ENCODE measurements at regions not wholly inside any gene's neighbourhood (a gene's known extent, or its start where the extent isn't known, plus 50 kb on each side); places are given as distances from the start of the nearest gene placed in this dataset.

DNA sequence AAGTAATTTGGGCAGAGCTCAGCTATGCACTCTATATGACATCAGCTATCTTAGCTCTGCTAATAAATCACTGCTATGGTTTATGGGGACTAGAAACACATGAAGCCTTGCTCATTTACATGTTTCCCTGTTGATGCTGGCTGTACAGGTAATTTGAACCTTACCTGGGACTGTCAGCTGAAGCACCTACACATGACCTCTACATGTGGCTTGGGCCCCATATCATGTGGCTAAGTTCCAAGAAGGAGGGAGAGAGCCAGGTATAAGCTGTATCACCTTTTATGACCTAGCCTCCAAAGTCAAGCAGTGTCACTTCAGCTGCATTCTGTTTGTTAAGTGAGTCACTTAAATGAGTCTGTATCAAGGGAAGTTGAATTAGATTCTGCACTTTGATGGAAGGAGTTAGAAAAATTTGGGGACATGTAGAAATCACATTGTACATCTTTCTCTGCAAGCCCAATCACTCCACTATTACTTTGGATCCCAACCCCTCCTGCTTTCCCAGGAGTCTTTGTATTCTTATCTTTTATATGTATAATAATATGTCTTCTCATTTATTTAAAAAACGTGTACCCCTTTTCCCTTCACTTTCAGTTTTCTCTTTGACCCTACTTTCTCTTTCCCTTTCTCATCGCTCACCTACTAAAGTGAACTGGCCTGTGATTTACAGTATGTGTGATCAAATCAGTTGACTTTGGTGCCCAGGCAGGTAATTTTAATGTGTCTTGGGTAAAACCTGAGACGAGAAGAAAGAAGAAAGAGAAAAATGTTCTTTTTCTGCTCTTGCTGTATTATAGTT is 53.4 kb upstream of the PRKACB start:
- no peaks in the 10 kb centered on the region for H3K27me3 ChIP-seq
- no peak overlapping the region for H3K27ac ChIP-seq
- TF ChIP-seq POLR2A (IDR thresholded peaks at IDR 0.05) (no peak), POLR2AphosphoS5 (IDR thresholded peaks at IDR 0.05; ENCODE audit: insufficient read depth in 1 of 2, low read depth in 1 of 2) (no peak)
- TF ChIP-seq, protein P1, sequence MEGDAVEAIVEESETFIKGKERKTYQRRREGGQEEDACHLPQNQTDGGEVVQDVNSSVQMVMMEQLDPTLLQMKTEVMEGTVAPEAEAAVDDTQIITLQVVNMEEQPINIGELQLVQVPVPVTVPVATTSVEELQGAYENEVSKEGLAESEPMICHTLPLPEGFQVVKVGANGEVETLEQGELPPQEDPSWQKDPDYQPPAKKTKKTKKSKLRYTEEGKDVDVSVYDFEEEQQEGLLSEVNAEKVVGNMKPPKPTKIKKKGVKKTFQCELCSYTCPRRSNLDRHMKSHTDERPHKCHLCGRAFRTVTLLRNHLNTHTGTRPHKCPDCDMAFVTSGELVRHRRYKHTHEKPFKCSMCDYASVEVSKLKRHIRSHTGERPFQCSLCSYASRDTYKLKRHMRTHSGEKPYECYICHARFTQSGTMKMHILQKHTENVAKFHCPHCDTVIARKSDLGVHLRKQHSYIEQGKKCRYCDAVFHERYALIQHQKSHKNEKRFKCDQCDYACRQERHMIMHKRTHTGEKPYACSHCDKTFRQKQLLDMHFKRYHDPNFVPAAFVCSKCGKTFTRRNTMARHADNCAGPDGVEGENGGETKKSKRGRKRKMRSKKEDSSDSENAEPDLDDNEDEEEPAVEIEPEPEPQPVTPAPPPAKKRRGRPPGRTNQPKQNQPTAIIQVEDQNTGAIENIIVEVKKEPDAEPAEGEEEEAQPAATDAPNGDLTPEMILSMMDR (IDR thresholded peaks at IDR 0.05): no peak
- intact Hi-C loops (cut with DNase I): no loop called here
- no peaks in the 10 kb centered on the region for H3K36me3 ChIP-seq
- H3K9me3 ChIP-seq: no peaks in the 10 kb centered on the region
- no peak overlapping the region for H3K4me3 ChIP-seq
- H3K4me1 ChIP-seq: no peaks in the 10 kb centered on the region
- DNase-seq (ENCODE audit: extremely low spot score in 2 of 2): no peak

- H3K27ac ChIP-seq: no peak overlapping the region
- no peak overlapping the region for H3K4me3 ChIP-seq
- H3K4me1 ChIP-seq: no peaks in the 10 kb centered on the region
- H3K36me3 ChIP-seq: no peaks in the 10 kb centered on the region
- no peaks in the 10 kb centered on the region for H3K27me3 ChIP-seq
- no peak for DNase-seq (ENCODE audit: extremely low spot score in 2 of 2)
- TF ChIP-seq POLR2A (IDR thresholded peaks at IDR 0.05) (no peak), POLR2AphosphoS5 (IDR thresholded peaks at IDR 0.05; ENCODE audit: insufficient read depth in 1 of 2, low read depth in 1 of 2) (no peak)
- TF ChIP-seq, protein P1 (IDR thresholded peaks at IDR 0.05): no peak
- no peaks in the 10 kb centered on the region for H3K9me3 ChIP-seq
- intact Hi-C loops (cut with DNase I): no loop called here
Observed at GRCh38 chr1:84089867-84090266, 54.2 kb upstream of the PRKACB start.

DNA sequence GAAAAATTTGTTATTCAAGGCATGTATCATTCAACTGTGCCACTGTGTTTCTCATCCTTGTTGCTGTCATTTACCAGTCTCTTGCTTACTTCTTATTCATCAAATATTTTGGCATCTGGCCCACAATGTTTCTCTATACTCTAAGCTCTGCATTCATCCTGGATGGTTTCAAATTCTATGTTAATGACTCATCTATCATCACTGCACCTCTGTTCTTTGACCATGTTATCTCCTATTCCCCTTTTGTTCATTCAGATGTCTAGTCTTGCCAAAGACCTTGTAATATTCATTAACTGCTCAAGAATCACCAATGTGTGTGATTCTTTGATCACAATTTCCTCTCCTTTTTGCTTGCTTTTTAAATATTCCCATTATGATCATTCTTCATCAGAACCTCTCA is 54.6 kb upstream of the PRKACB start:
- H3K36me3 ChIP-seq: no peaks in the 10 kb centered on the region
- no peak for DNase-seq (ENCODE audit: extremely low spot score in 2 of 2)
- no peaks in the 10 kb centered on the region for H3K27me3 ChIP-seq
- H3K4me3 ChIP-seq: no peak overlapping the region
- intact Hi-C loops (cut with DNase I): no loop called here
- no peaks in the 10 kb centered on the region for H3K9me3 ChIP-seq
- H3K4me1 ChIP-seq: no peaks in the 10 kb centered on the region
- TF ChIP-seq POLR2AphosphoS5 (IDR thresholded peaks at IDR 0.05; ENCODE audit: insufficient read depth in 1 of 2, low read depth in 1 of 2): no peak
- TF ChIP-seq, protein P1 (IDR thresholded peaks at IDR 0.05): no peak
- no peak overlapping the region for H3K27ac ChIP-seq

GRCh38 chr1:84086616-84087015 is 57.5 kb upstream of the PRKACB start:
- Histone ChIP-seq H3K4me3 (no peak overlapping the region), H3K9me3 (no peaks in the 10 kb centered on the region), H3K27me3 (no peaks in the 10 kb centered on the region), H3K36me3 (no peaks in the 10 kb centered on the region), H3K27ac (no peak overlapping the region), H3K4me1 (no peaks in the 10 kb centered on the region)
- TF ChIP-seq POLR2A (IDR thresholded peaks at IDR 0.05) (no peak), POLR2AphosphoS5 (IDR thresholded peaks at IDR 0.05; ENCODE audit: insufficient read depth in 1 of 2, low read depth in 1 of 2) (no peak)
- TF ChIP-seq, protein P1 (IDR thresholded peaks at IDR 0.05): no peak
- intact Hi-C loops (cut with DNase I): no loop called here
- DNase-seq (ENCODE audit: extremely low spot score in 2 of 2): no peak

GRCh38 chr1:84086189-84086588 is 57.9 kb upstream of the PRKACB start:
- Histone ChIP-seq H3K4me1 (no peaks in the 10 kb centered on the region), H3K27ac (no peak overlapping the region), H3K36me3 (no peaks in the 10 kb centered on the region), H3K4me3 (no peak overlapping the region), H3K9me3 (no peaks in the 10 kb centered on the region), H3K27me3 (no peaks in the 10 kb centered on the region)
- TF ChIP-seq, protein P1 (IDR thresholded peaks at IDR 0.05): no peak
- TF ChIP-seq POLR2A (IDR thresholded peaks at IDR 0.05): no peak
- TF ChIP-seq POLR2AphosphoS5 (IDR thresholded peaks at IDR 0.05; ENCODE audit: insufficient read depth in 1 of 2, low read depth in 1 of 2): no peak
- no peak for DNase-seq (ENCODE audit: extremely low spot score in 2 of 2)
- intact Hi-C loops (cut with DNase I): no loop called here

Measured in vagina (tissue), 2 donors.